ENCODE measurements at regions not wholly inside any gene's neighbourhood (a gene's known extent, or its start where the extent isn't known, plus 50 kb on each side); places are given as distances from the start of the nearest gene placed in this dataset.
"Not testable (repeated sequence)": the region's sequence is repeated elsewhere in the genome, so short reads cannot be mapped to it uniquely, and the experiment has no call there.

- H3K27me3 Mint-ChIP-seq: no peaks in the 10 kb centered on the region
- no peaks in the 10 kb centered on the region for H3K36me3 Mint-ChIP-seq
- H3K27ac Mint-ChIP-seq: no peak overlapping the region
- no peak for ATAC-seq
- H3K4me1 Mint-ChIP-seq: no peaks in the 10 kb centered on the region
- H3K9me3 Mint-ChIP-seq: peaks cover 11% of the 10 kb centered on the region
- H3K4me3 Mint-ChIP-seq: no peak overlapping the region
Observed at GRCh38 chr6:17219098-17219497, 62.1 kb upstream of the RBM24 start.

GRCh38 chr6:17220040-17220910 lies 60.9 kb upstream of the RBM24 start:
- Mint-ChIP-seq H3K4me1 (no peaks in the 10 kb centered on the region), H3K27ac (no peak overlapping the region), H3K4me3 (no peak overlapping the region), H3K9me3 (peaks cover 15% of the 10 kb centered on the region), H3K36me3 (no peaks in the 10 kb centered on the region), H3K27me3 (no peaks in the 10 kb centered on the region)
- no peak for ATAC-seq

- Mint-ChIP-seq H3K36me3 (no peaks in the 10 kb centered on the region), H3K4me1 (no peaks in the 10 kb centered on the region), H3K27ac (no peak overlapping the region), H3K27me3 (no peaks in the 10 kb centered on the region), H3K4me3 (no peak overlapping the region), H3K9me3 (peaks cover 11% of the 10 kb centered on the region)
- no peak for ATAC-seq
Observed at GRCh38 chr6:17224056-17224455, 57.1 kb upstream of the RBM24 start.

- not testable (repeated sequence) for H3K4me3 Mint-ChIP-seq, H3K4me1 Mint-ChIP-seq, H3K27ac Mint-ChIP-seq, H3K27me3 Mint-ChIP-seq, ATAC-seq, H3K36me3 Mint-ChIP-seq
- peaks cover 11% of the 10 kb centered on the region for H3K9me3 Mint-ChIP-seq
Observed at GRCh38 chr6:17224501-17224900, 56.7 kb upstream of the RBM24 start.

GRCh38 chr6:17225767-17226630 lies 55.2 kb upstream of the RBM24 start:
- H3K4me1 Mint-ChIP-seq: no peaks in the 10 kb centered on the region
- ATAC-seq: no peak
- H3K4me3 Mint-ChIP-seq: no peak overlapping the region
- peaks cover 11% of the 10 kb centered on the region for H3K9me3 Mint-ChIP-seq
- H3K27me3 Mint-ChIP-seq: peaks cover 8% of the 10 kb centered on the region
- H3K36me3 Mint-ChIP-seq: no peaks in the 10 kb centered on the region
- H3K27ac Mint-ChIP-seq: no peak overlapping the region

- H3K27me3 Mint-ChIP-seq: peaks cover 8% of the 10 kb centered on the region
Observed at GRCh38 chr6:17226786-17227233, 54.4 kb upstream of the RBM24 start.

GRCh38 chr6:17227403-17227802 lies 53.8 kb upstream of the RBM24 start:
- H3K36me3 Mint-ChIP-seq: no peaks in the 10 kb centered on the region
- H3K27me3 Mint-ChIP-seq: peaks cover 8% of the 10 kb centered on the region
- ATAC-seq: no peak
- no peak overlapping the region for H3K4me3 Mint-ChIP-seq
- no peaks in the 10 kb centered on the region for H3K4me1 Mint-ChIP-seq
- no peak overlapping the region for H3K27ac Mint-ChIP-seq
- peaks cover 8% of the 10 kb centered on the region for H3K9me3 Mint-ChIP-seq

More at GRCh38 chr6:17226786-17227233, 54.4 kb upstream of the RBM24 start:
- no peak for ATAC-seq
- Mint-ChIP-seq H3K4me3 (no peak overlapping the region), H3K36me3 (no peaks in the 10 kb centered on the region), H3K9me3 (peaks cover 11% of the 10 kb centered on the region), H3K27ac (no peak overlapping the region), H3K4me1 (no peaks in the 10 kb centered on the region)
